ENCODE measurements at regions not wholly inside any gene's neighbourhood (a gene's known extent, or its start where the extent isn't known, plus 50 kb on each side); places are given as distances from the start of the nearest gene placed in this dataset.

DNA sequence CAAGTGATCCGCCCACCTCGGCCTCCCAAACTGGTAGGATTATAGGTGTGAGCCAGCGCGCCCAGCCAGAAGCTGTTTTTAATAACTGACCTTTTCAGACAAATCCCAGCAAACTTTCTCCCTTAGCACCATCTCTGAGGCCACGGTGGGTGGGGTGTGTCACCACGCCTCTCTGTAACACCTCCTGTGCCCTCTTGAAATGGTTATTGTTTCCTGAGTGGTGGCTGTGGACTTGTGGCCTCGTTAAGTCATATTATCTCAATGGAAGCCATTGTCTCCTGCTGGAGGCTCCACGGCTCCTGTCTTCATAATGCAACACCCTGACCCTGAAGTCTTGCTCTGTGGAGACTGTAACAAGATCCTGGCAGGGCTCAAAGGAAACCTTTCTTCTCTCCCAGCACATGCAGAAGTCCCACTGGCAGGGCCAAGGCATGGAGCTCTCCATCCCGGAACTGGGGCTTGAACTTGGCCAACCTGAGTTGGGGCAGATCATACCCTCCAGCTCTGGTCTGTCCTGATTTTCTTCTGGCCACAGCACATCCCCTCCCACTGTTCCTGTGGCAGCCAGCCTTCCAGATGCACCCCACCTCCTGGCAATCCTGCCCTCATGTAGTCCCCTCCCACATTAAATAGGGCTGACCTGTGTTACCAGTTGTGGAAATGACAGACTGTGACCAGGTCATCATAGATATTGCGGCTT lies 81.1 kb downstream of the SNX5 start (continued):
- TF ChIP-seq, protein P1, sequence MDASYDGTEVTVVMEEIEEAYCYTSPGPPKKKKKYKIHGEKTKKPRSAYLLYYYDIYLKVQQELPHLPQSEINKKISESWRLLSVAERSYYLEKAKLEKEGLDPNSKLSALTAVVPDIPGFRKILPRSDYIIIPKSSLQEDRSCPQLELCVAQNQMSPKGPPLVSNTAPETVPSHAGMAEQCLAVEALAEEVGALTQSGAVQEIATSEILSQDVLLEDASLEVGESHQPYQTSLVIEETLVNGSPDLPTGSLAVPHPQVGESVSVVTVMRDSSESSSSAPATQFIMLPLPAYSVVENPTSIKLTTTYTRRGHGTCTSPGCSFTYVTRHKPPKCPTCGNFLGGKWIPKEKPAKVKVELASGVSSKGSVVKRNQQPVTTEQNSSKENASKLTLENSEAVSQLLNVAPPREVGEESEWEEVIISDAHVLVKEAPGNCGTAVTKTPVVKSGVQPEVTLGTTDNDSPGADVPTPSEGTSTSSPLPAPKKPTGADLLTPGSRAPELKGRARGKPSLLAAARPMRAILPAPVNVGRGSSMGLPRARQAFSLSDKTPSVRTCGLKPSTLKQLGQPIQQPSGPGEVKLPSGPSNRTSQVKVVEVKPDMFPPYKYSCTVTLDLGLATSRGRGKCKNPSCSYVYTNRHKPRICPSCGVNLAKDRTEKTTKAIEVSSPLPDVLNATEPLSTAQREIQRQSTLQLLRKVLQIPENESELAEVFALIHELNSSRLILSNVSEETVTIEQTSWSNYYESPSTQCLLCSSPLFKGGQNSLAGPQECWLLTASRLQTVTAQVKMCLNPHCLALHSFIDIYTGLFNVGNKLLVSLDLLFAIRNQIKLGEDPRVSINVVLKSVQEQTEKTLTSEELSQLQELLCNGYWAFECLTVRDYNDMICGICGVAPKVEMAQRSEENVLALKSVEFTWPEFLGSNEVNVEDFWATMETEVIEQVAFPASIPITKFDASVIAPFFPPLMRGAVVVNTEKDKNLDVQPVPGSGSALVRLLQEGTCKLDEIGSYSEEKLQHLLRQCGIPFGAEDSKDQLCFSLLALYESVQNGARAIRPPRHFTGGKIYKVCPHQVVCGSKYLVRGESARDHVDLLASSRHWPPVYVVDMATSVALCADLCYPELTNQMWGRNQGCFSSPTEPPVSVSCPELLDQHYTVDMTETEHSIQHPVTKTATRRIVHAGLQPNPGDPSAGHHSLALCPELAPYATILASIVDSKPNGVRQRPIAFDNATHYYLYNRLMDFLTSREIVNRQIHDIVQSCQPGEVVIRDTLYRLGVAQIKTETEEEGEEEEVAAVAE (CRISPR knock-in tag; IDR thresholded peaks at IDR 0.05; ENCODE audit: borderline replicate concordance), result no peak
- TF ChIP-seq, protein P2, sequence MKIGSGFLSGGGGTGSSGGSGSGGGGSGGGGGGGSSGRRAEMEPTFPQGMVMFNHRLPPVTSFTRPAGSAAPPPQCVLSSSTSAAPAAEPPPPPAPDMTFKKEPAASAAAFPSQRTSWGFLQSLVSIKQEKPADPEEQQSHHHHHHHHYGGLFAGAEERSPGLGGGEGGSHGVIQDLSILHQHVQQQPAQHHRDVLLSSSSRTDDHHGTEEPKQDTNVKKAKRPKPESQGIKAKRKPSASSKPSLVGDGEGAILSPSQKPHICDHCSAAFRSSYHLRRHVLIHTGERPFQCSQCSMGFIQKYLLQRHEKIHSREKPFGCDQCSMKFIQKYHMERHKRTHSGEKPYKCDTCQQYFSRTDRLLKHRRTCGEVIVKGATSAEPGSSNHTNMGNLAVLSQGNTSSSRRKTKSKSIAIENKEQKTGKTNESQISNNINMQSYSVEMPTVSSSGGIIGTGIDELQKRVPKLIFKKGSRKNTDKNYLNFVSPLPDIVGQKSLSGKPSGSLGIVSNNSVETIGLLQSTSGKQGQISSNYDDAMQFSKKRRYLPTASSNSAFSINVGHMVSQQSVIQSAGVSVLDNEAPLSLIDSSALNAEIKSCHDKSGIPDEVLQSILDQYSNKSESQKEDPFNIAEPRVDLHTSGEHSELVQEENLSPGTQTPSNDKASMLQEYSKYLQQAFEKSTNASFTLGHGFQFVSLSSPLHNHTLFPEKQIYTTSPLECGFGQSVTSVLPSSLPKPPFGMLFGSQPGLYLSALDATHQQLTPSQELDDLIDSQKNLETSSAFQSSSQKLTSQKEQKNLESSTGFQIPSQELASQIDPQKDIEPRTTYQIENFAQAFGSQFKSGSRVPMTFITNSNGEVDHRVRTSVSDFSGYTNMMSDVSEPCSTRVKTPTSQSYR (CRISPR knock-in tag; IDR thresholded peaks at IDR 0.05; ENCODE audit: borderline replicate concordance), result no peak
- TF ChIP-seq ZNF605 (CRISPR knock-in tag; IDR thresholded peaks at IDR 0.05) (peak; percentile 77; the same call in 1 of the 2 replicates), XBP1 (CRISPR knock-in tag; IDR thresholded peaks at IDR 0.05) (no peak), ZNF737 (CRISPR knock-in tag; IDR thresholded peaks at IDR 0.05; ENCODE audit: borderline replicate concordance) (no peak), HIVEP1 (CRISPR knock-in tag; IDR thresholded peaks at IDR 0.05) (0 out of 2 replicates have a peak, but pooled peaks have one; percentile 13), MED13 (CRISPR knock-in tag; IDR thresholded peaks at IDR 0.05) (peak; percentile 75; the same call in 1 of the 2 replicates), ZNF530 (CRISPR knock-in tag; IDR thresholded peaks at IDR 0.05; ENCODE audit: low read depth) (no peak), TCF7 (IDR thresholded peaks at IDR 0.05; ENCODE audit: low read depth) (peak; percentile 62), YEATS4 (CRISPR knock-in tag; IDR thresholded peaks at IDR 0.05; ENCODE audit: borderline replicate concordance) (no peak), ZNF337 (CRISPR knock-in tag; IDR thresholded peaks at IDR 0.05; ENCODE audit: borderline replicate concordance, low read depth) (no peak), MAFF (IDR thresholded peaks at IDR 0.05; ENCODE audit: low read depth, low read length) (no peak), TBX2 (CRISPR knock-in tag; IDR thresholded peaks at IDR 0.05; ENCODE audit: borderline replicate concordance) (peak; percentile 97), ZNF792 (CRISPR knock-in tag; IDR thresholded peaks at IDR 0.05) (peak; percentile 26; the same call in 1 of the 2 replicates), SOX13 (IDR thresholded peaks at IDR 0.05) (peak; percentile 97), SOX13 (CRISPR knock-in tag; conservative IDR thresholded peaks at IDR 0.05 in 1 of 2, IDR thresholded peaks at IDR 0.05 in 1 of 2) (peak in 1 of 2 experiments; percentile 99; a peak in 2 of 4 replicates), FOSL2 (CRISPR knock-in tag; IDR thresholded peaks at IDR 0.05) (peak; percentile 45), ELF3 (CRISPR knock-in tag; IDR thresholded peaks at IDR 0.05) (peak; percentile 65; the same call in 1 of the 2 replicates), POGZ (CRISPR knock-in tag; IDR thresholded peaks at IDR 0.05) (peak; percentile 58; the same call in 1 of the 2 replicates), ZNF773 (CRISPR knock-in tag; IDR thresholded peaks at IDR 0.05; ENCODE audit: borderline replicate concordance) (no peak), NFE2 (CRISPR knock-in tag; IDR thresholded peaks at IDR 0.05) (0 out of 2 replicates have a peak, but pooled peaks have one; percentile 19)
- TF ChIP-seq, protein P3, sequence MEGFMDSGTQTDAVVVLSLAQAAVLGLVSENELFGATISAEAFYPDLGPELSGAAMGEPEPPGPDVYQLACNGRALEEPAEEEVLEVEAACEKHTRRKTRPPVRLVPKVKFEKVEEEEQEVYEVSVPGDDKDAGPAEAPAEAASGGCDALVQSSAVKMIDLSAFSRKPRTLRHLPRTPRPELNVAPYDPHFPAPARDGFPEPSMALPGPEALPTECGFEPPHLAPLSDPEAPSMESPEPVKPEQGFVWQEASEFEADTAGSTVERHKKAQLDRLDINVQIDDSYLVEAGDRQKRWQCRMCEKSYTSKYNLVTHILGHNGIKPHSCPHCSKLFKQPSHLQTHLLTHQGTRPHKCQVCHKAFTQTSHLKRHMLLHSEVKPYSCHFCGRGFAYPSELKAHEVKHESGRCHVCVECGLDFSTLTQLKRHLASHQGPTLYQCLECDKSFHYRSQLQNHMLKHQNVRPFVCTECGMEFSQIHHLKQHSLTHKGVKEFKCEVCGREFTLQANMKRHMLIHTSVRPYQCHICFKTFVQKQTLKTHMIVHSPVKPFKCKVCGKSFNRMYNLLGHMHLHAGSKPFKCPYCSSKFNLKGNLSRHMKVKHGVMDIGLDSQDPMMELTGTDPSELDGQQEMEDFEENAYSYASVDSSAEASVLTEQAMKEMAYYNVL (CRISPR knock-in tag; IDR thresholded peaks at IDR 0.05; ENCODE audit: borderline replicate concordance), result peak; percentile 61; the same call in 1 of the 2 replicates

Measured in HepG2 (cell line).